ENCODE measurements at regions not wholly inside any gene's neighbourhood (a gene's known extent, or its start where the extent isn't known, plus 50 kb on each side); places are given as distances from the start of the nearest gene placed in this dataset.

DNA sequence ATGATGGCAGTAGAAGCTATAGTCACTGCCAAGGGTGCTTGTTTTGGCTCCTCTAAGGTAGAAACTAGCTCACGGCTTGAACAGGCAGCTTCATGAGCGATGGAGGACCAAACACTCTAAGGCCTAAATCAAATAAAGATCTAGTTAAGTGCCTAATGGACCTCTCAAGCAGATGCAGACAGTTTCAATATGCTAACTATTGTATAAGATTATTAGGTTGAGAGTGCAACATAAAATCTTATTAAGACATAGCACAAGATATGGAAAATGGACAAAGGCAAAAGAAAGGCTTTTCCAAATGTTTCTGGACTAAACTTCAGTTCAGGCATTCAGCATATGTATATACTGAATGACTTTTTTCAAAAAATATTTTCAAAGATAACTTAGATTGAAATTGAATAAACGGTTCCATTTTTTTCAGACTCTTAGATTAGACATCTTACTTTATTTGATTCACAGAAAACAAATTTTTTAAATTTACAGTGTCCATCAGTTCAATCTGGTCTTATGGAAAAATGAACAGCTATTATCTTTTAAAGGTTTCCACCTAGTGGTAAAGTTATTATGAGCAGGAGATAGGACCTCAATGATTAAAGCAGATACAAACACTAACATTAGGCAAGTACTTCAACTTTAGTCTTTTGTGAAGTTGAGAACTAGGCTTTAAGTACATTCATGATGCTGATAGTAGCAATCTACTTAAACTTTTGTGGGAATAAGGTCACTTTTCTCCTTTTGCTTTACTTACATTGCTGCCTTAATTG, 1167.7 kb downstream of the MAT2B start:
- ATAC-seq (ENCODE audit: low read depth) (no peak), DNase-seq (no peak)
- Mint-ChIP-seq H3K27ac (no peak overlapping the region), H3K4me3 (no peak overlapping the region), H3K4me1 (no peaks in the 10 kb centered on the region), H3K27me3 (no peaks in the 10 kb centered on the region), H3K9me3 (ENCODE audit: insufficient read depth) (no peaks in the 10 kb centered on the region)
- CTCF ChIA-PET = interaction anchor here (1.0 to 1.1 kb wide), 2 partner anchors 12 to 977 kb away, joined by 3 to 5 read pairs; no protein-coding TSS in a partner anchor
- no peaks in the 10 kb centered on the region for H3K79me2 ChIP-seq (ENCODE audit: control insufficient read depth, insufficient read depth, low read length)
- H3K4me1 ChIP-seq (ENCODE audit: control insufficient read depth in 2 of 2, insufficient read depth in 2 of 2, low read length in 2 of 2) = no peaks in the 10 kb centered on the region
- no CpG with 5 or more reads among the region's 3 CpGs for WGBS (ENCODE audit: insufficient coverage)
- no peak overlapping the region for H3K4me3 ChIP-seq (ENCODE audit: control extremely low read depth in 1 of 5, extremely low read depth in 1 of 5, insufficient read depth in 1 of 5, low read depth in 2 of 5, low read length in 4 of 5)
- intact Hi-C loops (cut with micrococcal nuclease) = loop anchor here (2.0 kb wide), 1 partner anchor 1108 kb away; no protein-coding TSS in a partner anchor
- no peak overlapping the region for H3K27ac ChIP-seq (ENCODE audit: low read length in 2 of 2)
- no peaks in the 10 kb centered on the region for H3K9me3 ChIP-seq (ENCODE audit: control extremely low read depth in 1 of 3, control insufficient read depth in 2 of 3, insufficient read depth in 1 of 3, low read length in 2 of 3)
- no peaks in the 10 kb centered on the region for H3K36me3 ChIP-seq (replicated peaks in 1 of 2; ENCODE audit: control extremely low read depth in 1 of 2, control insufficient read depth in 1 of 2, extremely low read depth in 1 of 2, insufficient read depth in 2 of 2, low read length in 1 of 2)
- no peak overlapping the region for H3K4me2 ChIP-seq (replicated peaks; ENCODE audit: low read depth, low read length, poor library complexity, severe bottlenecking)
- no peak overlapping the region for H2AFZ ChIP-seq (ENCODE audit: insufficient read depth, low read depth, low read length, poor library complexity, severe bottlenecking)
- no peak for TF ChIP-seq EZH2 (IDR thresholded peaks at IDR 0.05; ENCODE audit: borderline replicate concordance, insufficient read depth, low read depth, low read length, poor library complexity, severe bottlenecking)
- no peak for TF ChIP-seq CTCF (IDR thresholded peaks at IDR 0.05)
- no peak overlapping the region for H3K9ac ChIP-seq (ENCODE audit: low read length)
- POLR2A ChIA-PET = no interaction called here
- H4K20me1 ChIP-seq (ENCODE audit: control insufficient read depth, insufficient read depth, low read length, poor library complexity, severe bottlenecking) = no peaks in the 10 kb centered on the region
- H3K27me3 ChIP-seq (replicated peaks in 1 of 4; ENCODE audit: control extremely low read depth in 1 of 4, control insufficient read depth in 3 of 4, insufficient read depth in 4 of 4, low read length in 3 of 4) = no peaks in the 10 kb centered on the region

GRCh38 chr5:164679461-164679860, 1174.0 kb downstream of the MAT2B start:
- H3K36me3 ChIP-seq (replicated peaks in 1 of 2; ENCODE audit: control extremely low read depth in 1 of 2, control insufficient read depth in 1 of 2, extremely low read depth in 1 of 2, insufficient read depth in 2 of 2, low read length in 1 of 2) = no peaks in the 10 kb centered on the region
- CTCF ChIA-PET = no interaction called here
- H3K4me3 ChIP-seq (ENCODE audit: control extremely low read depth in 1 of 5, extremely low read depth in 1 of 5, insufficient read depth in 1 of 5, low read depth in 2 of 5, low read length in 4 of 5) = no peak overlapping the region
- H3K27ac ChIP-seq (ENCODE audit: low read length in 2 of 2) = no peak overlapping the region
- no peaks in the 10 kb centered on the region for H3K4me1 ChIP-seq (ENCODE audit: control insufficient read depth in 2 of 2, insufficient read depth in 2 of 2, low read length in 2 of 2)
- H3K27me3 ChIP-seq (replicated peaks in 1 of 4; ENCODE audit: control extremely low read depth in 1 of 4, control insufficient read depth in 3 of 4, insufficient read depth in 4 of 4, low read length in 3 of 4) = no peaks in the 10 kb centered on the region
- TF ChIP-seq EZH2 (IDR thresholded peaks at IDR 0.05; ENCODE audit: borderline replicate concordance, insufficient read depth, low read depth, low read length, poor library complexity, severe bottlenecking) = no peak
- TF ChIP-seq CTCF (IDR thresholded peaks at IDR 0.05) = no peak
- no peaks in the 10 kb centered on the region for H4K20me1 ChIP-seq (ENCODE audit: control insufficient read depth, insufficient read depth, low read length, poor library complexity, severe bottlenecking)
- no peaks in the 10 kb centered on the region for H3K9me3 ChIP-seq (ENCODE audit: control extremely low read depth in 1 of 3, control insufficient read depth in 2 of 3, insufficient read depth in 1 of 3, low read length in 2 of 3)
- H3K4me1 Mint-ChIP-seq = no peaks in the 10 kb centered on the region
- H3K27me3 Mint-ChIP-seq = no peaks in the 10 kb centered on the region
- H3K9ac ChIP-seq (ENCODE audit: low read length) = no peak overlapping the region
- intact Hi-C loops (cut with micrococcal nuclease) = no loop called here
- no peak for ATAC-seq (ENCODE audit: low read depth)
- no peaks in the 10 kb centered on the region for H3K9me3 Mint-ChIP-seq (ENCODE audit: insufficient read depth)
- H3K27ac Mint-ChIP-seq = no peak overlapping the region
- POLR2A ChIA-PET = no interaction called here
- H3K79me2 ChIP-seq (ENCODE audit: control insufficient read depth, insufficient read depth, low read length) = no peaks in the 10 kb centered on the region
- H3K4me2 ChIP-seq (replicated peaks; ENCODE audit: low read depth, low read length, poor library complexity, severe bottlenecking) = no peak overlapping the region
- no peak for DNase-seq
- H2AFZ ChIP-seq (ENCODE audit: insufficient read depth, low read depth, low read length, poor library complexity, severe bottlenecking) = no peak overlapping the region
- H3K4me3 Mint-ChIP-seq = no peak overlapping the region
